GM18519 (cell line): ENCODE measurements at regions not wholly inside any gene's neighbourhood (a gene's known extent, or its start where the extent isn't known, plus 50 kb on each side); places are given as distances from the start of the nearest gene placed in this dataset.
"Not testable (repeated sequence)": the region's sequence is repeated elsewhere in the genome, so short reads cannot be mapped to it uniquely, and the experiment has no call there.

Experiments used
- ATAC-seq: cut with Tn5 transposase; IDR thresholded peaks from one replicate; pipeline ENCODE4 v1.9.1; 2021; ENCODE audit warnings: mild to moderate bottlenecking, moderate library complexity; ENCODE audit not compliant: unreplicated experiment, low FRiP score

DNA sequence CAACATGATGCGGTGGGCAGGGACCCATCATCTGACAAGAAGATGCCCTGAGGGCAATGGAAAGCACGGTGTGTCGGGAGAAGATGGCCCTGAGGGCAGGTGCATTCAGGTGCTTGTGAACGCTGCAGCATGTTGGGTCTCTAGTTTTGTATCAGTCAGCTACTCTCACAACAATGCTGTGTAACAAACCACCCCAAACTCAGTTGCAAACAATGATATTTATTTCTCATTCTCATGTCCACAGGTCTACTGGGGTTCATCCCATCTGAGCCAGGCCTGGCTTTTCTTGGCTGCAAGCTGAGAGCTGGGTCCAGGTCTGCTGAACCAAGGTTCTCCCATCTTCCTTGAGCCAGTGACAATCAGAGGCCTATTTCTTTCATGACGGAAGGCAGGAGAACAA, 461.6 kb downstream of the PREX1 start:
- no peak for ATAC-seq

- no peak for ATAC-seq
Observed at GRCh38 chr20:48364688-48365421, 462.9 kb downstream of the PREX1 start.

GRCh38 chr20:48364055-48364454, 463.7 kb downstream of the PREX1 start:
- ATAC-seq, result no peak

DNA sequence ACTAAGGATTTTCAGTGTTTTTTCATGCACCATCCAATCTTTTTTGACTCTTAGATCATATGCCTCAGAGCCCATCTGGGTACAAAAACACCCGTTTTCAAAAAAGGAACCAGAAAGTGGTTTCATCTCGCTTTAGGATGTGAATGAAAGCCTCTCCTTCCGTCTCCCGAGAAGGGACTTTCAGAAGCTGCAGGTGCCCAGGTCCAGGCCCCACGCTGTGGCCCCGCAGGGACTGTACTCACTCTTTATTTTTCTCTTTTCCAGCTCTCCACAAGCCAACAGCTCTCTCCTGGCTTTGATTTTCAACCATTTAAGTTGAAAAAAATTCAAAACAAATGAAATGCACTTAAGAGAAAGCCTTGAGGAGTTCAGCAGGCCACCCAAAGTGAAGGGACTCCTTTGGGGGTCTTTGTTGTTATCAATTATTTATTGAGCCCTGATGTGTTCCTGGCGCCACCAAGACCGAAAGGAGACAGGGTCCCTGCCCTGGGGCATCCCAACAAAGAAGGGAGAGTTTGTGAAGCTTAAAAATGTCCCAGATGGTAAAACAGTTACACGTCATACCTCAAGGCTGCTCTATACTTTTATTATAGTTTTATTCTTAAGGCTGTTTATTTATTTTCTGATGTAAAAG, 467.3 kb downstream of the PREX1 start:
- no peak for ATAC-seq

DNA sequence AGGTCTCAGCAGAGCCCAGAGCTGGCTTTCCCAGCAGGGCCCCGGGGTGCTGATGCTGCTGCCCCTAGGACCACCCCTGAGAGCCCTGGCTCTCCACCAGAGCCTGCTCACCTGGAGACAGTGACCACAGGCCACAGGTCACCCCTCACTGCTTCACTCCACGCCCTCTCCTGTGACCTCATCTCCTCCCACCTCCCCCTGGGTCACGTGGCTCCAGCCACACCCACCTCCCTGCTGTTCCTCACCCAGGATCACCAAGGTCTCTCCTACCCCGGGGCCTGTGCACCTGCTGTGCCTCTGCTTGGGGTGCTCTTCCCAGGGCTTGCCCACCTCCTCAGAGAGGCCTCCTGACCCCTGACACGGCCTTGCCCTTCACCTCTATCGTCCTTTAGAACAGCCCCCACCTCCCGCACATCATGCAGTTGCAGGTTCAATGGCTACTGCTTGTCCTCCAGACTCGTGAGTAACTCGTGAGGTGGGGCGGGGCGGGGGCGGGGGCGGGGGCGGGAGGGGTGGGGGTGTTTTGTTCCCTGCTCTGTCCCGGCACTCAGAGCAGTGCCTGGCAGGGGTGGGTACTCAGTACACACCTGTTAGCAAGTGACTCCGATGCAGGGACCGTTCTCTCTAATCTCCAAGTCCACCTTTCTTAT, 468.0 kb downstream of the PREX1 start:
- peak; percentile 53 for ATAC-seq

GRCh38 chr20:48359055-48359390, 468.8 kb downstream of the PREX1 start:
- not testable (repeated sequence) for ATAC-seq

GRCh38 chr20:48358176-48359054, 469.4 kb downstream of the PREX1 start:
- ATAC-seq, result no peak

GRCh38 chr20:48357714-48358113, 470.1 kb downstream of the PREX1 start:
- no peak for ATAC-seq

DNA sequence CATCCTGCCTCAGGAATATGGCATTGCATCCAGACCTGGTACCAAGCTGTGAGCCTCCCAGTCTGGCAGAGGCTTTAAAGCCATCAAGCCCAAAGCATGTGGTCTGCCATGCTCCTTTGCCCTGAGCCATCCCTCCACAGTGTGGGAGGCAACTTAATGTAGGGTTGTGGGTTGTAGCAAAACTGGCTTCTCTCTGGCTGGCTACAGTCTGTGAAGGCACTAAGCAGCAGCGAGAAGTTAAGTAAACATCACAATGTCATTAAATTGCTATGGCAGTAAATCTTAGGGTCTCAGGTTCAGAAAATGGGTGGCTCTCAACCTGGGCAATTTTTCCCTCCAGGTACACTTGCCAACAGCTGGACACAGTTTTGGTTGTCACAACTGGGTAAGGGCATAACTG, 472.9 kb downstream of the PREX1 start:
- ATAC-seq, result no peak

DNA sequence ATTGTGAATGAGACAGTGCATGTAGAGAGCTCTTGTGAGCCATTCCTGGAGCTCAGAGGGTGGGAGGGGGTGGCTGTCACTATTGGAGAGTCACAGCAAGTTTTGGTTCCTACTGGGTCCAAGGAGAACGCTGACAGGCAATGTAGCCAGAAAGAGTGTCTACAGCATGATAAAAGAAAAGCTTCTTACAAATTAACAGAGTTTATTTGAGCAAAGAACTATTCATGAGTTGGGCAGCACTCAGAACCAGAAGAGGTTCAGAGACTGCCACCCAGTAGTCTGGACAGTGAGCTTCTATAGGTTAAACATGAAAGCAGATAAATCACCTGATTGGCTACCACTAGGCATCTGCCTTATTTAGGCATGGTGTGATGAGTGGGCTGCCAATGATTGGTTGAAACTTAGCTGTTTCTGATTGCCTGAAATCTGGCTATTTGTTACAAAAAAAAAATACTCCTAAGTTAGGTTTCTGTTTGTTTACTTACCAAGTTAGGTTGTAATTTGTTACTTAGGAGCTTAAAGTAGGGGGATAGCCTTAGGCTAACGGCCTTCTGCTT, 473.4 kb downstream of the PREX1 start:
- no peak for ATAC-seq

GRCh38 chr20:48352628-48353027, 475.2 kb downstream of the PREX1 start:
- no peak for ATAC-seq

DNA sequence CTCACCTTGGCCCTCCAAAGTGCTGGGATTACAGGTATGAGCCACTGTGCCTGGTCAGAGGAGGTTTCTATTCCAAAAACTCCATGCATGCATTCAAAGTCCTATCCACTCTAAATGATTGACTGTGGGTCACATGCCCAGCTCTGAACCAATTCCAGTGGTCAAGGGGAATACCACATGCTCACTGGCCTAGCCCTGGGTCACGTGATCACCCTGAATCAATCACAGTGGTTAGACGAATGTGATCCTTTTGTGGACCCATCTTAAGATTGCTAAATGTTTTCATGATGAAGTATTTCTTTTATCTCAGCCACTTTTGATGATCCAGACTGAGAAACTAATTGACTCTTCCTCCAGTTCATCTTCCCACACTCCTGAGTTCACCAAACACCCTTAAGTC, 475.8 kb downstream of the PREX1 start:
- ATAC-seq, result no peak

DNA sequence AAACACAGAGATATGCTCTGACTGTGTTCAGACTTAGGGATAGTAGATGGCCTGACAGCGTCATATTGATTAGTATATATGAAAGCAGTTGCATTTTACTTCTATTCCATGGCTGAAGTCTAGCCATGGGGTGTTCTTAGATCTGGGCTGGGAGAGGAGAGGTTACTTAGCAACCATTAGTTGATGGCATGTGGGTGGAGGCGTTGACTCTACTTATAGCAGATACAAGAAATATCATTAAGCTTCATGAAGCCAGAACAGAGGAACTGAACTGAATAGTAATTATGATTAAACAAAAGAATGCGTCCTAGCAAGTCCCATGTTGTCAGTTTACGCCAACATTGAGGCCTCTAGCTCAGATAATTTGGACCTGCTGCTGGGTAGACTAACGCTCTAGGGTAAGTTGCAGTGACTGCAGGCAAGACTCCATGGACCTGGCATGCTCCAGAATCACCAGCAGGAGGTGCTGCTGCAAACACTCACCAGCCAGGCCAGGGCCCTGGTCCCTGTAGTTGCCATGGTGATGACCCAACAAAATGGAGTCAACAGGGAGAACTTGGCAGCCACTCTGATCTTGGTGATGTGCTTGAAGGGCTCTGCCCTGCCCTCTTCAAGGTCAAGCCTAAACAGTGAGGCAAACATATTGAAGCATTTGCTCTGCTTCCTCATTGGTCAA, 477.3 kb downstream of the PREX1 start:
- no peak for ATAC-seq

DNA sequence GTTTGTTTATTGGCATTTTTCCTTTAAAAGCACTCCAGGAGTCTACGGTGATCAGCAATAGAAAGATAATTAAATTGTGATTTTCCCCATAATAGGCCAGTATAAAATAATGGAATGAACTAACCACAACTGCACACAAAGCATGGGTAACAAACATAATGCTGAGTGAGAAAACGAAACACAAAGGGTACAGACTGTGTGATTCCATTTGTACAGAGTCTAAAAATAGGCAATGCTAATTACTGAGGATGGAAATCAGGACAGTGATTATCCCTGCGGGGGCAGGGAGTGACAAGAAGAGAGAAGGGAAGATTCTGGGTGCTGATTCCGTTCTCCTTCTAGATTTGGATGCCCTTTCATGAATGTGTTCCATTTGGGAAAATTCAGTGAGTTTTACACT, 478.1 kb downstream of the PREX1 start:
- no peak for ATAC-seq

GRCh38 chr20:48348022-48348421, 479.8 kb downstream of the PREX1 start:
- ATAC-seq, result no peak

GRCh38 chr20:48342822-48343513, 484.8 kb downstream of the PREX1 start:
- ATAC-seq, result no peak

DNA sequence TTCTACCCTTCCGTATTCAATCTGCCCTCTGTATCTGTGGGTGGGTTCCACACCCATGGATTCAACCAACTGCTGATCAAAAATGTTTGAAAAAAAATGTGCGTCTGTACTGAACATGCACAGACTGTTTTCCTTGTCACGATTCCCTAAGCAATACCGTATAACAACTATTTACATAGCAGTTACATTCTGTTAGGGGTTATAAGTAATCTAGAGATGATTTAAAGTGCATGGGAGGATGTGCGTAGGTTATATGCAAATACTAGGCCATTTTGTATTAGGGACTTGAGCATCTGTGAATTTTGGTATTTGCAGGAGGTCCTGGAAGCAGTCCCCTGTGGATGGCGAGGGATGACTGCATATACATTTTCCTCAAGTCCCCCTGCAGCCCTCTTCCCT, 486.9 kb downstream of the PREX1 start:
- no peak for ATAC-seq

DNA sequence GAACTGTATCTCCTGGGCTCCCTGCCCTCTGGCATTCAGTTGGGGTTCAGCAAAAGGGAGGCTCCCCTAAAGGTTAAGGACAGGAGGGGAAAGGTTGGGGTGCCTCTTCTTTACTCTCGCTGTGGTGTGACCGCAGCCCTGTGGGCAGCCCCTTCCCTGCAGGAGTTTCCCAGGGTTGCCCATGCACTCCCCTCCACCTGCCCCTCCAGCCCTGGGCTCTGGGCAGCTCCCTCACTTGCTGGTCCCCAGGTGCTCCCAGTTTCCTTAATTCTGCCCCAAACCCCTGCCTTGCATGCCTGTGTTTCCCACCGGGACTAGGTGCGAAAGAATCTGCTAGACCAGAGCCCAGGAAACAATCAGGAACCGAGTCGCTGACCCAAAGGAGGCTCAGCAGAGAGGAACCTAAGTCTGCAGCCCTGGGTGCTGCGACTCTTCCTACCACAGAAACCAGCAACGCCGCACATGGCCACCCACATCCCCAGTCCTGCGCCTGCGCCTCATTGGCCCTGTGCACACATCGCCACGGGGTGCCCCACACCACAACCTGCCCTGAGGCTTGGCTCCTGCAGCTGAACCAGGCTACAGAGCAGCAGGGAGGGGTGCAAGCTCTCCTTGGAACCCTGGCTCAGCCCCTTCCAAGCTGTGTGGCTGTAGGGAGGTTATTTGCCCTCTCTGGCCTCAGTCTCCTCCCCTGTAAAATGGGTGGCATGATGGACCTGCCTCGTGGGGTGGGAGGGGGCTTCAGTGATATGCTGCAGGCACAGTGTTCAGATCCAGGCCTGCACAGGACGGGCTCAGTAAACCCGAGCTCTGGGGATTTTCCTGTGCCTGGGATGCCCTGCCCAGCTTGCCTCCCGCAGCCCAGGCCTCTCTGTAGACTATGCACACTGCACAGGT, 487.6 kb downstream of the PREX1 start:
- no peak for ATAC-seq
